ENCODE measurements at regions not wholly inside any gene's neighbourhood (a gene's known extent, or its start where the extent isn't known, plus 50 kb on each side); places are given as distances from the start of the nearest gene placed in this dataset.

- TF ChIP-seq POLR2A (IDR thresholded peaks at IDR 0.05; ENCODE audit: extremely low read depth, insufficient read length) (no peak), CTCF (IDR thresholded peaks at IDR 0.05; ENCODE audit: low read depth, low read length) (no peak), MAX (IDR thresholded peaks at IDR 0.05; ENCODE audit: low read depth, low read length) (no peak), MYC (IDR thresholded peaks at IDR 0.05; ENCODE audit: low read depth, low read length) (no peak)
Observed at GRCh38 chr3:73210759-73211158, 149.3 kb downstream of the EBLN2 start.

Measured in NB4 (cell line).